Activated B cell treated with CpG ODN at 0.5 μM for 24 hours (primary cell): ENCODE measurements at regions not wholly inside any gene's neighbourhood (a gene's known extent, or its start where the extent isn't known, plus 50 kb on each side); places are given as distances from the start of the nearest gene placed in this dataset.
"Not testable (repeated sequence)": the region's sequence is repeated elsewhere in the genome, so short reads cannot be mapped to it uniquely, and the experiment has no call there.

Experiments used
- ATAC-seq: fragments of 200-7000 bp; cut with Tn5 transposase; one replicate; pipeline ENCODE4 v1.10.0; 2021; ENCODE audit warnings: low read depth, mild to moderate bottlenecking, moderate library complexity
- CTCF ChIA-PET: fragments of 350-600 bp; sonication (Branson Sonifier 250); formaldehyde crosslinking; loops from one replicate; lab custom pipeline; 2021; ENCODE audit warnings: antibody characterized with exemption; lab: Charles Lee
- POLR2A ChIA-PET: fragments of 350-600 bp; sonication (Branson Sonifier 250); formaldehyde crosslinking; loops from one replicate; lab custom pipeline; 2021; ENCODE audit warnings: antibody characterized with exemption; lab: Charles Lee
- DNase-seq: peaks from one replicate; pipeline ENCODE4 v3.0.0; 2022
- H3K27ac Mint-ChIP-seq: one replicate; pipeline ENCODE4 v1.8.0; 2020; ENCODE audit warnings: mixed read lengths
- H3K27me3 Mint-ChIP-seq: one replicate; pipeline ENCODE4 v1.8.0; 2021; ENCODE audit warnings: mixed read lengths
- H3K36me3 Mint-ChIP-seq: one replicate; pipeline ENCODE4 v1.8.0; 2021; ENCODE audit warnings: low read depth, mixed read lengths
- H3K4me1 Mint-ChIP-seq: one replicate; pipeline ENCODE4 v1.8.0; 2021; ENCODE audit warnings: mixed read lengths
- H3K4me3 Mint-ChIP-seq: one replicate; pipeline ENCODE4 v1.8.0; 2020; ENCODE audit warnings: mild to moderate bottlenecking, mixed read lengths
- H3K9me3 Mint-ChIP-seq: one replicate; pipeline ENCODE4 v1.8.0; 2020; ENCODE audit warnings: mixed read lengths
- CTCF ChIP-seq: fragments of 200-600 bp; IDR thresholded peaks from one replicate; pipeline ENCODE4 v1.8.0; 2022; ENCODE audit warnings: antibody characterized with exemption, mild to moderate bottlenecking
- intact Hi-C: fragments of 100-400 bp; cut with micrococcal nuclease; formaldehyde crosslinking; loops from one replicate; pipeline ENCODE4 v1.15.1; 2024

- POLR2A ChIA-PET = no interaction called here
- intact Hi-C loops = no loop called here
- DNase-seq = no peak
- Mint-ChIP-seq H3K36me3 (no peaks in the 10 kb centered on the region), H3K4me1 (no peaks in the 10 kb centered on the region), H3K9me3 (no peaks in the 10 kb centered on the region), H3K27ac (no peak overlapping the region), H3K27me3 (no peaks in the 10 kb centered on the region), H3K4me3 (no peak overlapping the region)
- no peak for ATAC-seq
- no peak for TF ChIP-seq CTCF
- CTCF ChIA-PET = no interaction called here
Measured at GRCh38 chr14:44609201-44609600, 102.1 kb upstream of the FSCB start.

GRCh38 chr14:44607701-44608100, 100.6 kb upstream of the FSCB start:
- no peak for TF ChIP-seq CTCF
- Mint-ChIP-seq H3K4me3 (no peak overlapping the region), H3K4me1 (no peaks in the 10 kb centered on the region), H3K27me3 (no peaks in the 10 kb centered on the region), H3K36me3 (no peaks in the 10 kb centered on the region), H3K9me3 (no peaks in the 10 kb centered on the region), H3K27ac (no peak overlapping the region)
- ATAC-seq (no peak), DNase-seq (no peak)
- intact Hi-C loops = no loop called here
- ChIA-PET POLR2A (no interaction called here), CTCF (no interaction called here)

- Mint-ChIP-seq H3K36me3 (no peaks in the 10 kb centered on the region), H3K9me3 (no peaks in the 10 kb centered on the region), H3K4me1 (no peaks in the 10 kb centered on the region), H3K4me3 (no peak overlapping the region), H3K27ac (no peak overlapping the region), H3K27me3 (no peaks in the 10 kb centered on the region)
- CTCF ChIA-PET = no interaction called here
- POLR2A ChIA-PET = no interaction called here
- ATAC-seq (no peak), DNase-seq (no peak)
- intact Hi-C loops = no loop called here
- TF ChIP-seq CTCF = no peak
Measured at GRCh38 chr14:44606576-44606975, 99.5 kb upstream of the FSCB start.

- H3K36me3 Mint-ChIP-seq, intact Hi-C loops, H3K4me3 Mint-ChIP-seq, H3K4me1 Mint-ChIP-seq, H3K9me3 Mint-ChIP-seq, ATAC-seq, DNase-seq, POLR2A ChIA-PET, CTCF ChIA-PET, H3K27ac Mint-ChIP-seq, H3K27me3 Mint-ChIP-seq: not testable (repeated sequence)
Measured at GRCh38 chr14:44601266-44601665, 94.2 kb upstream of the FSCB start.

GRCh38 chr14:44589180-44589579, 82.1 kb upstream of the FSCB start:
- ATAC-seq = no peak
- H3K36me3 Mint-ChIP-seq = no peaks in the 10 kb centered on the region
- H3K9me3 Mint-ChIP-seq = peaks cover 2% of the 10 kb centered on the region
- H3K4me1 Mint-ChIP-seq = no peaks in the 10 kb centered on the region
- H3K27ac Mint-ChIP-seq = no peak overlapping the region
- intact Hi-C loops = no loop called here
- TF ChIP-seq CTCF = no peak
- no peak overlapping the region for H3K4me3 Mint-ChIP-seq
- no peak for DNase-seq
- H3K27me3 Mint-ChIP-seq = no peaks in the 10 kb centered on the region
- CTCF ChIA-PET = no interaction called here
- POLR2A ChIA-PET = no interaction called here

GRCh38 chr14:44586910-44587309, 79.8 kb upstream of the FSCB start:
- peaks cover 4% of the 10 kb centered on the region for H3K9me3 Mint-ChIP-seq
- DNase-seq (no peak), ATAC-seq (no peak)
- ChIA-PET CTCF (no interaction called here), POLR2A (no interaction called here)
- no peak overlapping the region for H3K27ac Mint-ChIP-seq
- H3K4me3 Mint-ChIP-seq = no peak overlapping the region
- no peak for TF ChIP-seq CTCF
- H3K27me3 Mint-ChIP-seq = no peaks in the 10 kb centered on the region
- H3K36me3 Mint-ChIP-seq = no peaks in the 10 kb centered on the region
- intact Hi-C loops = no loop called here
- no peaks in the 10 kb centered on the region for H3K4me1 Mint-ChIP-seq
